H1 (cell line): ENCODE measurements at regions not wholly inside any gene's neighbourhood (a gene's known extent, or its start where the extent isn't known, plus 50 kb on each side); places are given as distances from the start of the nearest gene placed in this dataset.

Experiments
- ATF3 ChIP-seq: IDR thresholded peaks from 2 replicates; pipeline ENCODE4 v1.6.1; 2011; ENCODE audit warnings: low read depth, mild to moderate bottlenecking, low read length; ENCODE audit not compliant: insufficient read depth

- no peak for TF ChIP-seq ATF3
These were observed 225.7 kb upstream of the PPP2R2D start (continued) for GRCh38 chr10:131675104-131675503.
